Ammon's horn (tissue), 1 donor: ENCODE measurements at regions not wholly inside any gene's neighbourhood (a gene's known extent, or its start where the extent isn't known, plus 50 kb on each side); places are given as distances from the start of the nearest gene placed in this dataset.

Experiments
- DNase-seq: peaks from one replicate; pipeline ENCODE4 v3.0.0-alpha.2; 2016; ENCODE audit warnings: low spot score

DNA sequence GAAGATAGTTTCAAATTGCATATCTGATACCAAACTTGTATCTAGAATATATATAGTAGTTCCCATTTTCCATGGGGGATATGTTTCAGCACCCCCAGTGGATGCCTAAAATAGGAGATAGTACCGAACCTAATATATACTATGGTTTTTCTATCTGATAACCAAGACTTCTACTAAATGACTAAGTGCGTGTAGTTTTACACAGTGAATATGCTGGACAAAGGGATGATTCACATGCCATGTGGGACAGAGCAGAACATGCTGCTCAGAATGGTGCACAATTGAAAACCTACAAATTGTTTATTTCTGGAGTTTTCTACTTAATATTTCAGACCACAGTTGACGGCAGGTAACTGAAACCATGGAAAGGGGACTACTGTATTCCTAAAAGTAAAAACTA lies 73.4 kb upstream of the TP63 start:
- DNase-seq, result no peak

DNA sequence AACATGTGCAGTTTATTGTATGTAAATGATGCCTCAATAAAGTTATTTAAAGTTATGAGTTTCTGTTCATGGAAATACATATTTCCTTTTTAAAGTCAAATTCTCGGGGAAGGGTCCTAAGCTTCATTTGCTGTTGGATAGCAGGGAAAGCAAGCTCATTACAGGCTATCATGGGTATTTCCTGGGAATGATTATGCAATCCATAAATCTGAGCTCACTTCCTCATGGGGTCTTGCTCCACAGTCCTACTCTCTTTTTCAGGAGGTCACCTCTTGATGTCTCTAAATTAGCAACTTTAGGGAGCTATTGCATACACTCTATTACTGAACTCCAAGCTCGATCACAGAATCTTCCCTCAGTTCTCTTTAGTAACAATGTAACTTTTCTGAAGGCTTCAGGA lies 69.9 kb upstream of the TP63 start:
- DNase-seq, result no peak

DNA sequence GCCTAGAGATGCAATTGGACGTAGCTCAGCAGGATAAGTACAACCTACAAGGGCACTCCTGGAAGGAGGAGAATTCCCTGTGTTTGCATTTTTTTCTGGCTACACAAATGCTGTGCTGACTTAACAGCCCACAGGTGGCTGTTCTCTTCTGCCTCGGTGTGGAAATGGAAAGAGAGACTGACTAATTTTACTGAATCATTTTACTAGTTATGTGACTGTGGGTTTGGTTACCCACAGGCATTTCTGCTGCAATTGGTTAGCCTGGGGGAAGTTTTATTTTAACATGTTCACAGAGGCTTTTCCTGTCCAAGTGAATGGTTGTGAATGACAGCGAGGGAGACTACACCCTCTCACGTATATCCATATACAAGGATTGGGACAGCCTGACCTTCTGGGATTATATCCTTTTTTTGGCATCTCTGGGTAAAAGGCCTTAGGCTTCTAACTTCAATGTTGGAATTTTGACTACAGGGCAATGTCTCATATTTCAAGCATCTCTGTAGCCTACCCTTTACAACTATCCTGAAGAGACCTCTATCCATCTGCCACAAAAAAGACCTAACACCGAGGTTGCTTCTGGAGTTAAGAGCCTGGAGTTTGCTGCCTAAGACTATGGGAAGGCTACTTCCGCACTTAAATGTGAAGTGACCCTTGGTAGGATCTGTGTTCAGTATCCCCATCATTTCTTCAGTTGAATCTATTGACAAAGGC lies 67.2 kb upstream of the TP63 start:
- no peak for DNase-seq

DNA sequence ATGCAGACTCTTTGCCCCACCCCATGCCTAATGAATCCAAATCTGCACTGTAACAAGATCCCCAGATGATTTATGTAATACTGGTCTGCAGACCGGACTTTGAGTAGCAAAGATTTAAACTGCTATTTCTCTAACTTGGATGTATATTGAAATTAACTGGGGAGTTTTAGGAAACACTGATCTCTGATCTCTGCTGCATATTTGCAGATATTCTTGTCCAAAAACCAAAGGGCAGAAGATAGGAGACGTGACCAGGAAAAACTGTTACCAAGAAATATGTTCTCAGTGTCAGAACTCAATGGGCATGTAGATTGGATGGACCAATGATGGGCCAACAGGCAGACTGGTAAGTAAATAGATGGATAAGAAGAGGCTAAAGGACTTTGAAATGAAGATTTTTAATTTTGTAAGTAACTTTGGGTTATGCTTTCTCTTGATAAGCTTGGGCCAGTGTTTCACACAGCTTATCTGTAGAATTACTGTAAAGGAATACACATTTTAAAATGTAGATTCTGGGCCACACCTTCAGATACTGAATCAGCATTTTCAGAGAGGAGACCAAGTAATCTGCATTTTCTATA lies 64.5 kb upstream of the TP63 start:
- no peak for DNase-seq

DNA sequence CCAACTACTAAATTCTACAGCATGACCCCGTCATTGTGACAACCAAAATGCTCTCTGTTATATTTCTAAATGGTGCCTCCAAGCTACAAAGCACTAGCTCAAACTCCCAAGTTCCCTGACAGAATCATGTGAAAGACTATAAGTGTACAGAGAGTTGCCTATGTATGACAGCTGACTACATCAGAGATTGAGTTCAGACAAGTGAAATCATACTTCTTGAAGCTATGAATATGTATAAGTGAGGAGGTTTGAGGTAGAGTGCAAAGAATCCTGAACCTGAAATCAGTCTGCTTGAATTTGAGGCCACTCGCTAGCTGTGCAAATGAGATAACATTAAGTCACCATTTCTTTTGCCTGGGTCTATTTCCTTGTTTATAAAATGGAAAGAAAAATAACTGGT lies 63.9 kb upstream of the TP63 start:
- no peak for DNase-seq

- no peak for DNase-seq
Measured at GRCh38 chr3:189567766-189568420, 63.3 kb upstream of the TP63 start.

DNA sequence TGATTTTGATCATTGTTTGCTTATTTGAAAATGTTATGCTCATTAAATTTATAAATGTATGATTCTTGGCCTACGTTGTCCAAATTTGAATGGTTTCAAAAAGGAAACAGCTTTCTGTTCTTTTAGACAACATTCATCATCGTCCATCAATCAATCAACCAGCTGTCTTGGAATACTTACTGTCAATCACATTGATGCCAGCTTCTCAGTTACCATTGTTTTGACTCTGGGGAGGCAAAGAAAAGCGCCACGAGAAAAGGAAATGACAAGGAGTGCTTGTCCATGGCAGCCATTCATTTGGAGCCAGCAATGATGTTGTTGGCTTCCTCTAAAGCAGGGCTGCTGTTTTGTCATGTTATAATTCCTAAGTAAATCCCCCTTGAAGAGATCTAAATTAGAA lies 62.2 kb upstream of the TP63 start:
- DNase-seq, result no peak

DNA sequence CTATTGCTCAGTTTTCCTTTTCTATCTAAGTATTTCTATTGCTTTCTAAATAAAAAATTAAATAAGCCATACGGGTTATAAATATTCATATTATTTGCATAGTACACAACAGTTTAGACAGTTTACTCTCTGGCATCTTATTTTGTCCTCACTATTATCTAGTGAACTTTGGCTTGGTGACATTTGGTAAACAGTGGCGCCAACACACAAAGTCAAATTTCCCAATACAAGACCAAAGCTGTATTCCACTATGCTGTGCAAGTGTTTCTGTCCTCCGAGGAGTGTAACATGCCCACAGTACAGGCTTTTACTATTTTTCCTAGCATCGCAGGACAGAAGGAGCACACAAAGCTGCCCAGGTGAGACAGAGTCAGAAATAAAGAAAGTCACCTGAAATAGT lies 61.7 kb upstream of the TP63 start:
- no peak for DNase-seq

GRCh38 chr3:189570916-189571315 lies 60.3 kb upstream of the TP63 start:
- no peak for DNase-seq

GRCh38 chr3:189572249-189572648 lies 58.9 kb upstream of the TP63 start:
- no peak for DNase-seq

DNA sequence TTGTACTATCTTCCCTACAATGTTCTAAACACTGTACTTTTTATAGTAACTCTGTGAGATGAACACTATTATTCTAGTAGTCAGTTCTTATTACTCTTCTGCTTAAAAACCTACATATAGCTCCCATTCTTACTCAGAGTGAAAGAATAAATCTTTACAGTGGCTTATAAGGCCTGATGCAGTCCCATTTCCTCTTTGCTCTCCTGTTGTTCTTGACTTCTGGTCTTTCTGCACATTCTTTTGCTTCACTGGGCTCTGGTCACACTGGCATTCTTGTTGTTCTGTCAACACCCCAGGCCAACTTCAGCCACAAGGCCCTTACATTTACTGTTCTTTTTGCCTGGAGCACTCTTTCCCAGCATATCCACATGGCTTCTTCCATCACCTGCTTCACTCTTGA lies 58.2 kb upstream of the TP63 start:
- DNase-seq, result no peak

- no peak for DNase-seq
Measured at GRCh38 chr3:189576486-189576885, 54.7 kb upstream of the TP63 start.

DNA sequence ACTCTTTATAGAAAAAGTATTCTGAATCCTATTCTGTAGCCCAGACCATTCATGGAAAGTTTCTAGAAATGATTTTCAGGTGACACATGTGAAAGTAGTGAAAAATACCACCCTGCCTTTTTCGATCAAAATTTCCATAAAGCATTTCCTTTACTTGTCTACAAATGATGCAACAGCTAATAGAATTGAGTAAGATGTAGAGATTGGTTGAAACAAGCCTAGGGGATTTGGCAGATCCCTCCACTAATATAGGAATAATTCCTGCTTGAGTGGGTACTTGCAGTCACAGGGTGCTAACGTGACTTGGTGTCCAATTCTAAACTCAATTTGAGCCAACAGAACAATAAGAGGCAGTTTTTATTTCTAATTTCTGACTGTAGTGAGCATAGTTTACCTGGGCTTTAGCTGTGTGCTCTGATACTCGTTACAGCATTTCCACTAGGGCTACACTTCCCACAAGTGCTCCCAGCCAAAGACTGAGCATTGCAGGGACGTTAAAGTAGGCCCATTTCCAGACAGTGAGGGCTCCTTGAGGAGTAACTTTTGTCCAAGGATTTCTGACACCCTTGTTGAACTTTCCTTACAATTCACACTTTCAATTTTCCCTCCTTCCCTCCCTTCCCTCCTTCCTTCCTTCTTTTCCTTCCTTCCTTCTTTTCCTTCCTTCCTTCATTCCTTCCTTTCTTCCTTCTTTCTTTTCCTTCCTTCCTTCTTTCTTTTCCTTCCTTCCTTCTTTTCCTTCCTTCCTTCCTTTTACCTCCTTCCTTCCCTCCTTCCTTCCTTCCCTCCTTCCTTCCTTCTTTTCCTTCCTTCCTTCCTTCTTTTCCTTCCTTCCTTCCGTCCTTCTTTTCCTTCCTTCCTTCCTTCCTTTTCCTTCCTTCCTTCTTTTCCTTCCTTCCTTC lies 53.9 kb upstream of the TP63 start:
- no peak for DNase-seq

GRCh38 chr3:189580190-189580589 lies 51.0 kb upstream of the TP63 start:
- DNase-seq, result no peak
